ENCODE measurements at regions not wholly inside any gene's neighbourhood (a gene's known extent, or its start where the extent isn't known, plus 50 kb on each side); places are given as distances from the start of the nearest gene placed in this dataset.

DNA sequence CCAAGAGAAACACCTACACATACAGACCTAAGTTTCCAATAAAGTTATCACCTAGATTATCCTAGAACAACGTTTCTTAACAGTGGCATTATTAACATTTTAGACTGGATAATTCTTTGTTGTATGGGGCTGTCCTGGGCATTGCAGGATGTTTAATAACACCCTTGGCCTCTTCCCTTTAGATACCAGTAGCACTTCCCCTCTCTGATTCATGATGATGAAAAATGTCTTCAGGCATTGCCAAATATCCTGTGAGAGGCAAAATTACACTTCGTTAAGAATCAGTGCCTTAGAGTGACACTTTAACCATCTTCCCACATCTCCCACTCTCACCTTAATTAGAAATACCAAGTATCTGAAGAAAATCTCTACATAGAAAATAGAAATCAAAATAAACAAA, 352.6 kb downstream of the CGGBP1 start:
- in situ Hi-C loops (cut with MboI; ENCODE audit: low sequenced_read_pairs) (no loop called here), dilution Hi-C loops (cut with HindIII; ENCODE audit: low sequenced_read_pairs, unreplicated experiment) (no loop called here), intact Hi-C loops (cut with micrococcal nuclease) (no loop called here)
- Histone ChIP-seq H3K9me3 (ENCODE audit: control insufficient read depth, insufficient read depth, low read length) (peaks cover 4% of the 10 kb centered on the region; the same call in 1 of the 2 replicates), H3K4ac (ENCODE audit: low read depth, low read length) (no peak overlapping the region), H2AK5ac (ENCODE audit: low read depth, low read length) (no peak overlapping the region), H3K9ac (ENCODE audit: low read depth, low read length) (no peak overlapping the region), H2BK15ac (ENCODE audit: low read depth, low read length) (no peak overlapping the region), H2AFZ (replicated peaks; ENCODE audit: low read length, poor library complexity) (no peak overlapping the region), H4K91ac (ENCODE audit: insufficient read depth, low read depth, low read length) (no peak overlapping the region), H3K4me3 (ENCODE audit: insufficient read depth, low read depth, low read length) (no peak overlapping the region), H3K14ac (replicated peaks; ENCODE audit: low read depth, low read length) (no peak overlapping the region), H3K79me1 (ENCODE audit: low read depth in 1 of 2, low read length in 2 of 2) (no peaks in the 10 kb centered on the region), H3K18ac (ENCODE audit: low read depth, low read length) (no peak overlapping the region), H3K36me3 (ENCODE audit: control insufficient read depth, insufficient read depth, low read length) (no peaks in the 10 kb centered on the region), H3K4me1 (ENCODE audit: control insufficient read depth, insufficient read depth, low read length) (no peaks in the 10 kb centered on the region), H3K56ac (ENCODE audit: extremely low read depth, insufficient read depth, low read length) (no peak overlapping the region), H3K9me1 (ENCODE audit: insufficient read depth, low read length) (no peaks in the 10 kb centered on the region), H4K5ac (ENCODE audit: low read depth, low read length) (no peak overlapping the region), H4K20me1 (ENCODE audit: insufficient read depth, low read length) (no peaks in the 10 kb centered on the region), H2AK9ac (replicated peaks; ENCODE audit: low read depth, low read length, poor library complexity) (no peak overlapping the region), H2BK20ac (ENCODE audit: low read depth, low read length) (no peak overlapping the region), H2BK5ac (ENCODE audit: low read depth, low read length, poor library complexity, severe bottlenecking) (no peak overlapping the region), H2BK120ac (ENCODE audit: low read depth, low read length) (no peak overlapping the region), H3K4me2 (ENCODE audit: low read depth, low read length) (no peak overlapping the region), H3K27me3 (ENCODE audit: control insufficient read depth, insufficient read depth, low read length) (no peaks in the 10 kb centered on the region), H4K8ac (ENCODE audit: low read depth in 2 of 2, low read length in 2 of 2) (no peak overlapping the region), H3K23ac (ENCODE audit: low read depth, low read length) (no peak overlapping the region), H3K27ac (ENCODE audit: insufficient read depth, low read length) (no peak overlapping the region)
- ChIA-PET POLR2A (ENCODE audit: unreplicated experiment) (no interaction called here), CTCF (no interaction called here)
- DNase-seq (no peak), ATAC-seq (ENCODE audit: low read depth) (no peak)
- WGBS, 2 experiments (ENCODE audit: extremely low coverage in 2 of 2, insufficient read length in 1 of 2), result no CpG with 5 or more reads among the region's 2 CpGs
- no TSS peak for BruUV-seq (replicated peaks)
- TF ChIP-seq MXI1 (IDR thresholded peaks at IDR 0.05; ENCODE audit: borderline replicate concordance, low read depth, low read length) (no peak), NFE2L2 (IDR thresholded peaks at IDR 0.05; ENCODE audit: low read depth, low read length) (no peak), RAD21 (IDR thresholded peaks at IDR 0.05; ENCODE audit: low read length) (no peak)

All from IMR-90 (cell line).